CD4-positive, alpha-beta T cell (primary cell): ENCODE measurements at regions not wholly inside any gene's neighbourhood (a gene's known extent, or its start where the extent isn't known, plus 50 kb on each side); places are given as distances from the start of the nearest gene placed in this dataset.

Experiments used
- ATAC-seq: fragments of 200-7000 bp; cut with Tn5 transposase; one replicate; pipeline ENCODE4 v1.10.0; 2022; ENCODE audit warnings: mild to moderate bottlenecking; ENCODE audit not compliant: poor library complexity
- CTCF ChIA-PET: fragments of 350-600 bp; sonication (Branson Sonifier 250); formaldehyde crosslinking; loops from one replicate; lab custom pipeline; 2021; ENCODE audit warnings: antibody characterized with exemption, inconsistent platforms; lab: Charles Lee
- POLR2A ChIA-PET: fragments of 350-600 bp; sonication (Branson Sonifier 250); formaldehyde crosslinking; loops from one replicate; lab custom pipeline; 2021; ENCODE audit warnings: antibody characterized with exemption, inconsistent platforms; lab: Charles Lee
- DNase-seq, 14 experiments: peaks; one replicate each; pipeline ENCODE4 v3.0.0-alpha.2; 2013 to 2020; ENCODE audit warnings: mixed read lengths in 2 of 14
- H3K27ac ChIP-seq, 2 donors: one replicate each; pipeline versions ENCODE4 v1.5.1 to v1.7.0; 2013; ENCODE audit warnings: low read length in 2 of 2, low read depth in 1 of 2, mild to moderate bottlenecking in 1 of 2
- H3K27me3 ChIP-seq, 2 experiments: 1 replicate in 1 of 2; 2 replicates in 1 of 2; pipeline versions ENCODE4 v1.6.1 to v1.7.0; 2013; ENCODE audit warnings: low read length in 2 of 2, control low read depth in 1 of 2, mild to moderate bottlenecking in 1 of 2, moderate library complexity in 1 of 2; ENCODE audit not compliant: insufficient read depth in 2 of 2, control insufficient read depth in 1 of 2
- H3K36me3 ChIP-seq: one replicate; pipeline ENCODE4 v1.6.1; 2013; ENCODE audit warnings: low read length, control low read depth; ENCODE audit not compliant: insufficient read depth
- H3K4me1 ChIP-seq: one replicate; pipeline ENCODE4 v1.6.1; 2013; ENCODE audit warnings: low read length, control low read depth; ENCODE audit not compliant: insufficient read depth
- H3K4me3 ChIP-seq: one replicate; pipeline ENCODE4 v1.5.1; 2013; ENCODE audit warnings: mild to moderate bottlenecking, low read length, moderate library complexity
- H3K9me3 ChIP-seq, 2 experiments: 1 replicate in 1 of 2; 2 replicates in 1 of 2; pipeline versions ENCODE4 v1.6.1 to v1.7.0; 2013; ENCODE audit warnings: low read length in 2 of 2, mild to moderate bottlenecking in 2 of 2, control low read depth in 1 of 2, moderate library complexity in 1 of 2; ENCODE audit not compliant: control insufficient read depth in 1 of 2, insufficient read depth in 1 of 2
- H3K27ac Mint-ChIP-seq: one replicate; pipeline ENCODE4 v1.8.0; 2020; ENCODE audit warnings: mixed read lengths
- H3K27me3 Mint-ChIP-seq: one replicate; pipeline ENCODE4 v1.8.0; 2021; ENCODE audit warnings: mixed read lengths
- H3K36me3 Mint-ChIP-seq: one replicate; pipeline ENCODE4 v1.8.0; 2021; ENCODE audit warnings: low read depth, mixed read lengths
- H3K4me1 Mint-ChIP-seq: one replicate; pipeline ENCODE4 v1.8.0; 2021; ENCODE audit warnings: low read depth, mixed read lengths
- H3K4me3 Mint-ChIP-seq: one replicate; pipeline ENCODE4 v1.8.0; 2020; ENCODE audit warnings: mild to moderate bottlenecking, mixed read lengths
- H3K9me3 Mint-ChIP-seq: one replicate; pipeline ENCODE4 v1.8.0; 2020; ENCODE audit warnings: mixed read lengths
- intact Hi-C, 2 experiments: fragments of 100-400 bp; cut with DNase I in 1 of 2; cut with micrococcal nuclease in 1 of 2; formaldehyde crosslinking; loops; one replicate each; pipeline versions ENCODE4 v1.15.1 to v1.9.0; 2023 to 2025; cut with DNase I, micrococcal nuclease
- TF ChIP-seq, protein P1 (sequence below): fragments of 200-600 bp; IDR thresholded peaks from one replicate; pipeline ENCODE4 v1.8.0; 2022; ENCODE audit warnings: antibody characterized with exemption, mild to moderate bottlenecking

DNA sequence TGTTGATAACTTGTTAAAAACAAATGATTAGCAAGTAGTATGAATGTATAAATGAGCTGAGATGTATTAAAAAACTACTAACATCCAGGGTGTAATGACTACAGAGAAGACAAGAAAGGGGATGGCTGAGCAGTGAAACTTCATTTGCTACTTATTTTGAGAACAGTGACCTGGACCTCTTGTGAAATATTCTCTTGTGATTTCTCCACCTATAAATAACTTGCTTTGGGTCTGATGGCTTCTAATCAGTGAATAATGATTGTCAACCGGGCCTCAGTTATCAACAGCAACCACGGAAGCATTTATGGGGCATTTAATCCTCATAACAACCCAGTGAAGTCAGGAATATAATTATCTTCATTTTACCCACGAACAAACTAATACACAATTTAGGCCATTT is 154.2 kb upstream of the HAND2 start:
- Histone ChIP-seq H3K4me1 (no peaks in the 10 kb centered on the region), H3K36me3 (no peaks in the 10 kb centered on the region), H3K27ac (no peak overlapping the region), H3K4me3 (no peak overlapping the region), H3K27me3 (no peaks in the 10 kb centered on the region), H3K9me3 (no peaks in the 10 kb centered on the region)
- no peak for DNase-seq
- H3K27me3 Mint-ChIP-seq: peaks cover 3% of the 10 kb centered on the region
- TF ChIP-seq, protein P1, sequence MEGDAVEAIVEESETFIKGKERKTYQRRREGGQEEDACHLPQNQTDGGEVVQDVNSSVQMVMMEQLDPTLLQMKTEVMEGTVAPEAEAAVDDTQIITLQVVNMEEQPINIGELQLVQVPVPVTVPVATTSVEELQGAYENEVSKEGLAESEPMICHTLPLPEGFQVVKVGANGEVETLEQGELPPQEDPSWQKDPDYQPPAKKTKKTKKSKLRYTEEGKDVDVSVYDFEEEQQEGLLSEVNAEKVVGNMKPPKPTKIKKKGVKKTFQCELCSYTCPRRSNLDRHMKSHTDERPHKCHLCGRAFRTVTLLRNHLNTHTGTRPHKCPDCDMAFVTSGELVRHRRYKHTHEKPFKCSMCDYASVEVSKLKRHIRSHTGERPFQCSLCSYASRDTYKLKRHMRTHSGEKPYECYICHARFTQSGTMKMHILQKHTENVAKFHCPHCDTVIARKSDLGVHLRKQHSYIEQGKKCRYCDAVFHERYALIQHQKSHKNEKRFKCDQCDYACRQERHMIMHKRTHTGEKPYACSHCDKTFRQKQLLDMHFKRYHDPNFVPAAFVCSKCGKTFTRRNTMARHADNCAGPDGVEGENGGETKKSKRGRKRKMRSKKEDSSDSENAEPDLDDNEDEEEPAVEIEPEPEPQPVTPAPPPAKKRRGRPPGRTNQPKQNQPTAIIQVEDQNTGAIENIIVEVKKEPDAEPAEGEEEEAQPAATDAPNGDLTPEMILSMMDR: no peak
- no peak for ATAC-seq
- no peak overlapping the region for H3K4me3 Mint-ChIP-seq
- CTCF ChIA-PET: no interaction called here
- no peaks in the 10 kb centered on the region for H3K36me3 Mint-ChIP-seq
- H3K9me3 Mint-ChIP-seq: no peaks in the 10 kb centered on the region
- intact Hi-C loops: no loop called here
- POLR2A ChIA-PET: no interaction called here
- no peak overlapping the region for H3K27ac Mint-ChIP-seq
- no peaks in the 10 kb centered on the region for H3K4me1 Mint-ChIP-seq

DNA sequence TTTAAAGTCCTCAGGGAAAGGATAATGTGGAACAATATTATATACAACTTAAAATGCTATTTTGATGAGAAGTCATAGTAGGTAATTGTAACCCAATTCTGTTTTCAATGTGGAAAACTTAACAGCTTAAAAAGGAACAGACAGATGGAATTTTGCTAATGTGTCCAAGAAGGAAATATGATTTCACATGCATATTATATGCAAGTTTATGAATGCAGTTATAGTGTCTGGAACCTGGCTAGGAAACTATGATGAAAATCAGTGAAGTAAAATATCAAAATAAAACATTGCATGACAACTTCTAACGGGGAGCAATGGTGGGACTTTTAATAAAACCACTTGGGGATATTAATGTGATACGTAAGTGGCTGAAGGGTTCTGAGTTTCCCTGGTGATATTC is 152.6 kb upstream of the HAND2 start:
- CTCF ChIA-PET: no interaction called here
- Mint-ChIP-seq H3K36me3 (no peaks in the 10 kb centered on the region), H3K9me3 (no peaks in the 10 kb centered on the region), H3K27me3 (peaks cover 5% of the 10 kb centered on the region), H3K27ac (no peak overlapping the region), H3K4me1 (no peaks in the 10 kb centered on the region), H3K4me3 (no peak overlapping the region)
- POLR2A ChIA-PET: no interaction called here
- intact Hi-C loops: no loop called here
- no peaks in the 10 kb centered on the region for H3K4me1 ChIP-seq
- TF ChIP-seq, protein P1: no peak
- H3K27me3 ChIP-seq: no peaks in the 10 kb centered on the region
- H3K4me3 ChIP-seq: no peak overlapping the region
- no peaks in the 10 kb centered on the region for H3K36me3 ChIP-seq
- DNase-seq (no peak), ATAC-seq (no peak)
- no peak overlapping the region for H3K27ac ChIP-seq
- H3K9me3 ChIP-seq: no peaks in the 10 kb centered on the region

DNA sequence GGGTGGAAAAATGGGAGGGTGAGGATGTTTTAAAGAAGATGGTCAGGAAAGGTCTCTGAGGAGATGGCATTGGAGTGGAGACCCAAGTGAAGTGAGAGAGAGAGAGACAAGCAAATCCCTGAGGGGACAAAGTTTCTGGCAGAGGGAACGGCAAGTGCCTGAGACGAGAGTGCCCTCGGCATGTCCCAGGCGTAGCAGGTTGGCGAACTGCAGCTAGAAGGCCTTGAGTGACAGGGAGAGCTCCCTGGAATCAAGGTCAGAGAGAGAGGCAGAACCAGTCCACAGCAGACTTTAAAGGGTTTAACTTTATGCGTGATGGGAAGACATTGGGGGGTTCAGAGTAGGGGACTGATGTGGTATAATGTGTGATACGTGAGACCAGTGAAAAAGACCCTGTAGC is 150.2 kb upstream of the HAND2 start:
- H3K9me3 ChIP-seq: no peaks in the 10 kb centered on the region
- Mint-ChIP-seq H3K36me3 (no peaks in the 10 kb centered on the region), H3K27ac (no peak overlapping the region), H3K4me3 (no peak overlapping the region), H3K27me3 (peaks cover 15% of the 10 kb centered on the region), H3K4me1 (no peaks in the 10 kb centered on the region), H3K9me3 (no peaks in the 10 kb centered on the region)
- no peaks in the 10 kb centered on the region for H3K36me3 ChIP-seq
- intact Hi-C loops: no loop called here
- CTCF ChIA-PET: no interaction called here
- no peak overlapping the region for H3K27ac ChIP-seq
- no peak for DNase-seq
- ATAC-seq: no peak
- H3K4me1 ChIP-seq: no peaks in the 10 kb centered on the region
- H3K4me3 ChIP-seq: no peak overlapping the region
- POLR2A ChIA-PET: no interaction called here
- no peaks in the 10 kb centered on the region for H3K27me3 ChIP-seq
- TF ChIP-seq, protein P1: no peak
